ENCODE measurements at regions not wholly inside any gene's neighbourhood (a gene's known extent, or its start where the extent isn't known, plus 50 kb on each side); places are given as distances from the start of the nearest gene placed in this dataset.

- Histone ChIP-seq H3K27me3 (ENCODE audit: control insufficient read depth, insufficient read depth, low read length) (no peaks in the 10 kb centered on the region), H3K4ac (ENCODE audit: low read depth, low read length) (no peak overlapping the region), H3K79me1 (ENCODE audit: low read depth in 1 of 2, low read length in 2 of 2) (no peaks in the 10 kb centered on the region), H3K4me3 (ENCODE audit: insufficient read depth, low read depth, low read length) (no peak overlapping the region), H4K8ac (ENCODE audit: low read depth in 2 of 2, low read length in 2 of 2) (no peak overlapping the region), H3K4me2 (ENCODE audit: low read depth, low read length) (no peak overlapping the region), H2AK9ac (replicated peaks; ENCODE audit: low read depth, low read length, poor library complexity) (no peak overlapping the region), H4K5ac (ENCODE audit: low read depth, low read length) (no peak overlapping the region), H3K56ac (ENCODE audit: extremely low read depth, insufficient read depth, low read length) (no peak overlapping the region), H3K9ac (ENCODE audit: low read depth, low read length) (no peak overlapping the region), H2BK120ac (ENCODE audit: low read depth, low read length) (no peak overlapping the region), H3K23ac (ENCODE audit: low read depth, low read length) (no peak overlapping the region), H2BK15ac (ENCODE audit: low read depth, low read length) (no peak overlapping the region), H3K14ac (replicated peaks; ENCODE audit: low read depth, low read length) (no peak overlapping the region), H4K20me1 (ENCODE audit: insufficient read depth, low read length) (no peaks in the 10 kb centered on the region), H2BK5ac (ENCODE audit: low read depth, low read length, poor library complexity, severe bottlenecking) (no peak overlapping the region), H4K91ac (ENCODE audit: insufficient read depth, low read depth, low read length) (no peak overlapping the region), H2AFZ (replicated peaks; ENCODE audit: low read length, poor library complexity) (no peak overlapping the region), H3K18ac (ENCODE audit: low read depth, low read length) (no peak overlapping the region), H3K36me3 (ENCODE audit: control insufficient read depth, insufficient read depth, low read length) (no peaks in the 10 kb centered on the region), H2BK20ac (ENCODE audit: low read depth, low read length) (no peak overlapping the region), H3K9me3 (ENCODE audit: control insufficient read depth, insufficient read depth, low read length) (no peaks in the 10 kb centered on the region), H2AK5ac (ENCODE audit: low read depth, low read length) (no peak overlapping the region), H3K9me1 (ENCODE audit: insufficient read depth, low read length) (no peaks in the 10 kb centered on the region), H3K4me1 (ENCODE audit: control insufficient read depth, insufficient read depth, low read length) (no peaks in the 10 kb centered on the region), H3K27ac (ENCODE audit: insufficient read depth, low read length) (no peak overlapping the region)
- dilution Hi-C loops (cut with HindIII; ENCODE audit: low sequenced_read_pairs, unreplicated experiment) (no loop called here), intact Hi-C loops (cut with micrococcal nuclease) (no loop called here), in situ Hi-C loops (cut with MboI; ENCODE audit: low sequenced_read_pairs) (no loop called here)
- ATAC-seq (ENCODE audit: low read depth) (no peak), DNase-seq (no peak)
- TF ChIP-seq SMC3 (IDR thresholded peaks at IDR 0.05; ENCODE audit: low read depth, low read length): no peak
- TF ChIP-seq FOS (IDR thresholded peaks at IDR 0.05; ENCODE audit: low read depth, low read length): no peak
- no peak for TF ChIP-seq CEBPB (IDR thresholded peaks at IDR 0.05; ENCODE audit: low read depth, low read length)
- TF ChIP-seq, protein P1, sequence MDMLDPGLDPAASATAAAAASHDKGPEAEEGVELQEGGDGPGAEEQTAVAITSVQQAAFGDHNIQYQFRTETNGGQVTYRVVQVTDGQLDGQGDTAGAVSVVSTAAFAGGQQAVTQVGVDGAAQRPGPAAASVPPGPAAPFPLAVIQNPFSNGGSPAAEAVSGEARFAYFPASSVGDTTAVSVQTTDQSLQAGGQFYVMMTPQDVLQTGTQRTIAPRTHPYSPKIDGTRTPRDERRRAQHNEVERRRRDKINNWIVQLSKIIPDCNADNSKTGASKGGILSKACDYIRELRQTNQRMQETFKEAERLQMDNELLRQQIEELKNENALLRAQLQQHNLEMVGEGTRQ (IDR thresholded peaks at IDR 0.05; ENCODE audit: low read depth, low read length): no peak
- no peak for TF ChIP-seq CHD1 (IDR thresholded peaks at IDR 0.05; ENCODE audit: low read depth, low read length)
- TF ChIP-seq, protein P2, sequence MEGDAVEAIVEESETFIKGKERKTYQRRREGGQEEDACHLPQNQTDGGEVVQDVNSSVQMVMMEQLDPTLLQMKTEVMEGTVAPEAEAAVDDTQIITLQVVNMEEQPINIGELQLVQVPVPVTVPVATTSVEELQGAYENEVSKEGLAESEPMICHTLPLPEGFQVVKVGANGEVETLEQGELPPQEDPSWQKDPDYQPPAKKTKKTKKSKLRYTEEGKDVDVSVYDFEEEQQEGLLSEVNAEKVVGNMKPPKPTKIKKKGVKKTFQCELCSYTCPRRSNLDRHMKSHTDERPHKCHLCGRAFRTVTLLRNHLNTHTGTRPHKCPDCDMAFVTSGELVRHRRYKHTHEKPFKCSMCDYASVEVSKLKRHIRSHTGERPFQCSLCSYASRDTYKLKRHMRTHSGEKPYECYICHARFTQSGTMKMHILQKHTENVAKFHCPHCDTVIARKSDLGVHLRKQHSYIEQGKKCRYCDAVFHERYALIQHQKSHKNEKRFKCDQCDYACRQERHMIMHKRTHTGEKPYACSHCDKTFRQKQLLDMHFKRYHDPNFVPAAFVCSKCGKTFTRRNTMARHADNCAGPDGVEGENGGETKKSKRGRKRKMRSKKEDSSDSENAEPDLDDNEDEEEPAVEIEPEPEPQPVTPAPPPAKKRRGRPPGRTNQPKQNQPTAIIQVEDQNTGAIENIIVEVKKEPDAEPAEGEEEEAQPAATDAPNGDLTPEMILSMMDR (conservative IDR thresholded peaks at IDR 0.05; ENCODE audit: low read depth, low read length): no peak
- TF ChIP-seq NFE2L2 (IDR thresholded peaks at IDR 0.05; ENCODE audit: low read depth, low read length): no peak
- no peak for TF ChIP-seq BHLHE40 (IDR thresholded peaks at IDR 0.05; ENCODE audit: low read depth, low read length)
- no peak for TF ChIP-seq POLR2A (IDR thresholded peaks at IDR 0.05; ENCODE audit: low read depth, low read length)
- TF ChIP-seq MAZ (IDR thresholded peaks at IDR 0.05; ENCODE audit: borderline replicate concordance, low read depth, low read length): no peak
- no peak for TF ChIP-seq MAFK (IDR thresholded peaks at IDR 0.05; ENCODE audit: low read depth, low read length)
- no peak for TF ChIP-seq ELK1 (IDR thresholded peaks at IDR 0.05; ENCODE audit: borderline replicate concordance, low read depth, low read length)
- no peak for TF ChIP-seq MXI1 (IDR thresholded peaks at IDR 0.05; ENCODE audit: borderline replicate concordance, low read depth, low read length)
- TF ChIP-seq RFX5 (IDR thresholded peaks at IDR 0.05; ENCODE audit: low read depth, low read length): no peak
- no peak for TF ChIP-seq RCOR1 (IDR thresholded peaks at IDR 0.05; ENCODE audit: insufficient replicate concordance, low read length)
- TF ChIP-seq RAD21 (IDR thresholded peaks at IDR 0.05; ENCODE audit: low read length): no peak
- ChIA-PET POLR2A (ENCODE audit: unreplicated experiment) (no interaction called here), CTCF (no interaction called here)
- no TSS peak for BruUV-seq (replicated peaks)
- no CpG with 5 or more reads among the region's 2 CpGs for WGBS, 2 experiments (ENCODE audit: extremely low coverage in 2 of 2, insufficient read length in 1 of 2)
Observed at GRCh38 chr7:10913457-10913856, 60.2 kb upstream of the PHF14 start.

Data from IMR-90 (cell line).